BLaER1 (cell line): ENCODE measurements at regions not wholly inside any gene's neighbourhood (a gene's known extent, or its start where the extent isn't known, plus 50 kb on each side); places are given as distances from the start of the nearest gene placed in this dataset.
"Not testable (repeated sequence)": the region's sequence is repeated elsewhere in the genome, so short reads cannot be mapped to it uniquely, and the experiment has no call there.

Source experiments
- H3K27ac ChIP-seq: shearing (Covaris generic); formaldehyde crosslinking; 2 replicates; pipeline ENCODE4 v1.8.1; 2022
- H3K27me3 ChIP-seq: shearing (Covaris generic); formaldehyde crosslinking; 2 replicates; pipeline ENCODE4 v1.8.1; 2022
- H3K36me3 ChIP-seq: shearing (Covaris generic); formaldehyde crosslinking; 2 replicates; pipeline ENCODE4 v1.8.1; 2022
- H3K4me1 ChIP-seq: shearing (Covaris generic); formaldehyde crosslinking; 2 replicates; pipeline ENCODE4 v1.8.1; 2022
- H3K4me2 ChIP-seq: shearing (Covaris generic); formaldehyde crosslinking; 2 replicates; pipeline ENCODE4 v1.8.1; 2022
- H3K4me3 ChIP-seq: shearing (Covaris generic); formaldehyde crosslinking; 2 replicates; pipeline ENCODE4 v1.8.1; 2022
- H3K9ac ChIP-seq: shearing (Covaris generic); formaldehyde crosslinking; 2 replicates; pipeline ENCODE4 v1.8.1; 2022
- H3K9me3 ChIP-seq: shearing (Covaris generic); formaldehyde crosslinking; 2 replicates; pipeline ENCODE4 v1.8.1; 2022
- H4K20me1 ChIP-seq: shearing (Covaris generic); formaldehyde crosslinking; 2 replicates; pipeline ENCODE4 v1.8.1; 2022
- Cebpa-rat ChIP-seq: shearing (Covaris generic); IDR thresholded peaks from 2 replicates; pipeline ENCODE4 v1.8.1; 2022

GRCh38 chr3:103847081-103848062, 1412.6 kb downstream of the ZPLD1 start:
- no peak for TF ChIP-seq Cebpa-rat
- no peaks in the 10 kb centered on the region for H3K9me3 ChIP-seq
- H3K4me2 ChIP-seq: no peak overlapping the region

GRCh38 chr3:103851793-103852192, 1417.0 kb downstream of the ZPLD1 start:
- H4K20me1 ChIP-seq: no peaks in the 10 kb centered on the region
- H3K4me2 ChIP-seq: no peak overlapping the region

More at GRCh38 chr3:103847081-103848062, 1412.6 kb downstream of the ZPLD1 start:
- H3K36me3 ChIP-seq: no peaks in the 10 kb centered on the region
- no peak overlapping the region for H3K9ac ChIP-seq
- H4K20me1 ChIP-seq: no peaks in the 10 kb centered on the region
- H3K4me1 ChIP-seq: no peaks in the 10 kb centered on the region
- H3K4me3 ChIP-seq: no peak overlapping the region
- H3K27ac ChIP-seq: no peak overlapping the region
- H3K27me3 ChIP-seq: no peaks in the 10 kb centered on the region

GRCh38 chr3:103862415-103862814, 1427.6 kb downstream of the ZPLD1 start:
- no peak overlapping the region for H3K9ac ChIP-seq
- no peak for TF ChIP-seq Cebpa-rat
- H3K27me3 ChIP-seq: no peaks in the 10 kb centered on the region

More at GRCh38 chr3:103851793-103852192, 1417.0 kb downstream of the ZPLD1 start:
- H3K27me3 ChIP-seq: no peaks in the 10 kb centered on the region
- no peak for TF ChIP-seq Cebpa-rat
- H3K27ac ChIP-seq: no peak overlapping the region
- no peak overlapping the region for H3K9ac ChIP-seq
- no peaks in the 10 kb centered on the region for H3K9me3 ChIP-seq
- no peaks in the 10 kb centered on the region for H3K36me3 ChIP-seq
- no peak overlapping the region for H3K4me3 ChIP-seq
- H3K4me1 ChIP-seq: no peaks in the 10 kb centered on the region

GRCh38 chr3:103863381-103863780, 1428.6 kb downstream of the ZPLD1 start:
- Histone ChIP-seq H3K27me3 (no peaks in the 10 kb centered on the region), H3K9me3 (no peaks in the 10 kb centered on the region), H3K4me1 (no peaks in the 10 kb centered on the region), H3K36me3 (no peaks in the 10 kb centered on the region), H4K20me1 (no peaks in the 10 kb centered on the region), H3K27ac (no peak overlapping the region), H3K4me3 (no peak overlapping the region), H3K4me2 (no peak overlapping the region), H3K9ac (no peak overlapping the region)
- no peak for TF ChIP-seq Cebpa-rat

More at GRCh38 chr3:103862415-103862814, 1427.6 kb downstream of the ZPLD1 start:
- no peak overlapping the region for H3K4me2 ChIP-seq
- H4K20me1 ChIP-seq: no peaks in the 10 kb centered on the region
- no peaks in the 10 kb centered on the region for H3K9me3 ChIP-seq
- H3K4me1 ChIP-seq: no peaks in the 10 kb centered on the region
- H3K4me3 ChIP-seq: no peak overlapping the region
- H3K27ac ChIP-seq: no peak overlapping the region
- H3K36me3 ChIP-seq: no peaks in the 10 kb centered on the region

GRCh38 chr3:103866113-103866512, 1431.3 kb downstream of the ZPLD1 start:
- H3K9me3 ChIP-seq: no peaks in the 10 kb centered on the region
- TF ChIP-seq Cebpa-rat: no peak
- no peaks in the 10 kb centered on the region for H3K27me3 ChIP-seq
- H4K20me1 ChIP-seq: no peaks in the 10 kb centered on the region
- no peaks in the 10 kb centered on the region for H3K4me1 ChIP-seq
- no peak overlapping the region for H3K4me3 ChIP-seq
- no peak overlapping the region for H3K9ac ChIP-seq
- no peak overlapping the region for H3K27ac ChIP-seq
- no peak overlapping the region for H3K4me2 ChIP-seq
- no peaks in the 10 kb centered on the region for H3K36me3 ChIP-seq

GRCh38 chr3:103873021-103873420, 1438.2 kb downstream of the ZPLD1 start:
- no peaks in the 10 kb centered on the region for H4K20me1 ChIP-seq
- no peak overlapping the region for H3K4me3 ChIP-seq
- H3K9me3 ChIP-seq: no peaks in the 10 kb centered on the region
- no peak overlapping the region for H3K4me2 ChIP-seq
- no peak for TF ChIP-seq Cebpa-rat
- no peak overlapping the region for H3K27ac ChIP-seq
- H3K4me1 ChIP-seq: no peaks in the 10 kb centered on the region
- no peaks in the 10 kb centered on the region for H3K27me3 ChIP-seq
- no peaks in the 10 kb centered on the region for H3K36me3 ChIP-seq
- H3K9ac ChIP-seq: no peak overlapping the region

- Histone ChIP-seq H3K27ac (no peak overlapping the region), H3K36me3 (no peaks in the 10 kb centered on the region), H3K27me3 (no peaks in the 10 kb centered on the region), H3K9ac (no peak overlapping the region), H4K20me1 (no peaks in the 10 kb centered on the region), H3K4me2 (no peak overlapping the region), H3K4me1 (no peaks in the 10 kb centered on the region), H3K4me3 (no peak overlapping the region), H3K9me3 (no peaks in the 10 kb centered on the region)
- no peak for TF ChIP-seq Cebpa-rat
Observed at GRCh38 chr3:103873897-103874545, 1439.2 kb downstream of the ZPLD1 start.

- not testable (repeated sequence) for H3K4me2 ChIP-seq, H3K4me1 ChIP-seq, H3K36me3 ChIP-seq, H4K20me1 ChIP-seq, H3K4me3 ChIP-seq, H3K27ac ChIP-seq, H3K27me3 ChIP-seq, H3K9me3 ChIP-seq, H3K9ac ChIP-seq
Observed at GRCh38 chr3:103881809-103882208, 1447.0 kb downstream of the ZPLD1 start.

GRCh38 chr3:103889675-103890074, 1454.9 kb downstream of the ZPLD1 start:
- no peaks in the 10 kb centered on the region for H3K9me3 ChIP-seq
- TF ChIP-seq Cebpa-rat: no peak
- H3K36me3 ChIP-seq: no peaks in the 10 kb centered on the region
- H3K4me2 ChIP-seq: no peak overlapping the region
- H4K20me1 ChIP-seq: no peaks in the 10 kb centered on the region
- H3K27me3 ChIP-seq: no peaks in the 10 kb centered on the region
- H3K27ac ChIP-seq: no peak overlapping the region
- no peak overlapping the region for H3K9ac ChIP-seq
- no peaks in the 10 kb centered on the region for H3K4me1 ChIP-seq
- H3K4me3 ChIP-seq: no peak overlapping the region

- Histone ChIP-seq H3K9me3 (no peaks in the 10 kb centered on the region), H3K27ac (no peak overlapping the region), H3K4me1 (no peaks in the 10 kb centered on the region), H3K4me3 (no peak overlapping the region), H3K27me3 (no peaks in the 10 kb centered on the region), H3K36me3 (no peaks in the 10 kb centered on the region), H4K20me1 (no peaks in the 10 kb centered on the region), H3K4me2 (no peak overlapping the region), H3K9ac (no peak overlapping the region)
- no peak for TF ChIP-seq Cebpa-rat
Observed at GRCh38 chr3:103894162-103894822, 1459.5 kb downstream of the ZPLD1 start.
